ENCODE measurements at regions not wholly inside any gene's neighbourhood (a gene's known extent, or its start where the extent isn't known, plus 50 kb on each side); places are given as distances from the start of the nearest gene placed in this dataset.

DNA sequence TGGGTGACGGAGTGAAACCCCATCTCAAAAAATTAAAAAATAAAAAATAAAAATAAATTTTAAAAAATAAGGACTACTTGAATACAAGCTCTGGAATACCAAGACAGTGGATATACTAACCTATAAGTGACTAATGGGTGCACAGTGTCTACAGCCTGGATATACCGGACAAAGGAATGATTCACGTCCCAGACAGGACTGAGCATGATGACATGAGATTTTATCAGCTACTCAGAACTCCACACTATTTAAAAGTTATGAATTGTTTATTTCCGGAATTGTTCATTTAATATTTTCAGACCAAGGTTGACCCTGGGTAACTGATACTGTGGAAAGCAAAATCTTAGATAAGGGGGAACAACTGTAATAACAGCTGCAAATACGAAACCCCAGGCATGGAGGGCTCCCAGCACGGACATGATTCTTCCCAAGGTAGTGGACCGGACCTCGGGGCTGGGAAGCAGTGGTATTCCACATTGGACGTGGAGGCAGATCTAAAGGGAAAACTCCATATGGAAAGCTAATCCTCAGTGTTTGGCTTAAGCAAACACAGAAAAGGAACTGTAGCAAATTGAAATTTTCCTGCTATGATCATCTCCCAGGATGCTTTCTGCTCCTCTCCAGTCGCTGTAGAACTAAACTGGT is 102.6 kb upstream of the TSHZ3 start:
- Histone ChIP-seq H3K4me2 (ENCODE audit: low read length) (no peak overlapping the region), H3K4me3 (ENCODE audit: low read length) (no peak overlapping the region), H3K79me2 (ENCODE audit: low read length) (no peaks in the 10 kb centered on the region), H3K27ac (ENCODE audit: low read length) (no peak overlapping the region), H3K36me3 (replicated peaks; ENCODE audit: low read depth, low read length) (no peaks in the 10 kb centered on the region), H3K27me3 (ENCODE audit: low read depth, low read length) (no peaks in the 10 kb centered on the region), H3K9ac (ENCODE audit: low read length) (no peak overlapping the region), H4K20me1 (ENCODE audit: insufficient read depth, low read length) (no peaks in the 10 kb centered on the region), H3K9me3 (ENCODE audit: insufficient read depth, low read length) (no peaks in the 10 kb centered on the region; the same call in 1 of the 2 replicates), H2AFZ (ENCODE audit: low read depth, low read length) (no peak overlapping the region), H3K4me1 (ENCODE audit: low read length) (no peaks in the 10 kb centered on the region)
- TF ChIP-seq, protein P1, sequence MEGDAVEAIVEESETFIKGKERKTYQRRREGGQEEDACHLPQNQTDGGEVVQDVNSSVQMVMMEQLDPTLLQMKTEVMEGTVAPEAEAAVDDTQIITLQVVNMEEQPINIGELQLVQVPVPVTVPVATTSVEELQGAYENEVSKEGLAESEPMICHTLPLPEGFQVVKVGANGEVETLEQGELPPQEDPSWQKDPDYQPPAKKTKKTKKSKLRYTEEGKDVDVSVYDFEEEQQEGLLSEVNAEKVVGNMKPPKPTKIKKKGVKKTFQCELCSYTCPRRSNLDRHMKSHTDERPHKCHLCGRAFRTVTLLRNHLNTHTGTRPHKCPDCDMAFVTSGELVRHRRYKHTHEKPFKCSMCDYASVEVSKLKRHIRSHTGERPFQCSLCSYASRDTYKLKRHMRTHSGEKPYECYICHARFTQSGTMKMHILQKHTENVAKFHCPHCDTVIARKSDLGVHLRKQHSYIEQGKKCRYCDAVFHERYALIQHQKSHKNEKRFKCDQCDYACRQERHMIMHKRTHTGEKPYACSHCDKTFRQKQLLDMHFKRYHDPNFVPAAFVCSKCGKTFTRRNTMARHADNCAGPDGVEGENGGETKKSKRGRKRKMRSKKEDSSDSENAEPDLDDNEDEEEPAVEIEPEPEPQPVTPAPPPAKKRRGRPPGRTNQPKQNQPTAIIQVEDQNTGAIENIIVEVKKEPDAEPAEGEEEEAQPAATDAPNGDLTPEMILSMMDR (IDR thresholded peaks at IDR 0.05; ENCODE audit: low read depth, low read length): no peak

DNA sequence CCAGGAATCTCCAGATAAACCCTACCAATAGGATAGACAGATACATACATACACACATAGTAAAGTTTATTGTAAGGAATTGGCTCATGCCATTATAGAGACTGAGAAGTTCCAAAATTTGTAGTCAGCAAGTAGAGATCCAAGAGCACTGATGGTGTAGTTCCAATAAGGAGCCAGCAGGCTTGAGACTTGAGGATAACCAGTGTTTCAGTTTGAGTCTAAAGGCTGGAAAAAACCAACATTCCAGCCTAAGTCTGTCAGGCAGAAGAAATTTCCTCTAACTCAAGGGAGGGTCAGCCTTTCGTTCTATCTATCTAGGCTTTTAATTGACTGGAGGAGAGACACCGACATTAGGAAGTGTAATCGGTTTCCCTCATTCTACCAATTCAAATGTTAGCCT is 110.2 kb upstream of the TSHZ3 start:
- Histone ChIP-seq H3K27me3 (ENCODE audit: low read depth, low read length) (no peaks in the 10 kb centered on the region), H2AFZ (ENCODE audit: low read depth, low read length) (no peak overlapping the region), H4K20me1 (ENCODE audit: insufficient read depth, low read length) (no peaks in the 10 kb centered on the region), H3K4me3 (ENCODE audit: low read length) (no peak overlapping the region), H3K9me3 (ENCODE audit: insufficient read depth, low read length) (0 out of 2 replicates have a peak, but pooled peaks cover 3% of the 10 kb centered on the region), H3K4me2 (ENCODE audit: low read length) (no peak overlapping the region), H3K4me1 (ENCODE audit: low read length) (no peaks in the 10 kb centered on the region), H3K9ac (ENCODE audit: low read length) (no peak overlapping the region), H3K36me3 (replicated peaks; ENCODE audit: low read depth, low read length) (no peaks in the 10 kb centered on the region), H3K27ac (ENCODE audit: low read length) (no peak overlapping the region), H3K79me2 (ENCODE audit: low read length) (no peaks in the 10 kb centered on the region)
- TF ChIP-seq, protein P1 (IDR thresholded peaks at IDR 0.05; ENCODE audit: low read depth, low read length): no peak
- no peak for TF ChIP-seq EZH2phosphoT487 (IDR thresholded peaks at IDR 0.05; ENCODE audit: low read depth)

DNA sequence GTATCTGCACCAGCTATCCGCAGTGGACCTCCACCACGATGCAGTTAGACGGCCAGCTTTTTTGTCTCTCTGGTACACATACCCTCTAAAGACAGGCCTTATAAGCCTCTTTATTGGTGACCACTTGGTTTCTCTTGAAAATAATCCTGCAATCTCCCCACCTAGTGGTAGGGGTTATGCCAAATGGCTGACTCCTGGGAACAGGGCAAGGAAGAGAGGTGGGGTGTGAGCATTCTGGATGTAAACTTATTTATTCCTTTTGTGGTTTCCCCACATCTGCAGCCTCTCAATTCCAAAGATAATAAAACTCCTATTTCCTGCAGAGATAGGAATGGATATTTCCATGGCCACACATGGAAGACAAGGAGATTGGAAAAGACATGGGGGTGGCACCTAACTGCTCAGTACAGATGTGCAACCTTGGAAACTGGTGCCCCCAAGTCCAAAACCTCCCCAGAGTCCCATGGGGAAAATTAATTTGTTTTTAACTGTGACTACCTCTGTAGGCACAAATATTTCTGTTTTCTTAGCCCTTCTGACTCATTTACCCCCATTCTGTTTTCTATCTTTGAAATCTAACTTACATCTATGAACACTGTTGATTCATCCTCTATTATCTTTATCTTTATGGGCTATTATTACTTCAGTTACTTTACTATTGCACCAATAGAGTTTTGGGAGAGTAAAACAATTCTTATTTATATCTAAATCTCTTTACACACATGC is 112.7 kb upstream of the TSHZ3 start:
- H3K4me3 ChIP-seq (ENCODE audit: low read length): no peak overlapping the region
- 0 out of 2 replicates have a peak, but pooled peaks cover 3% of the 10 kb centered on the region for H3K9me3 ChIP-seq (ENCODE audit: insufficient read depth, low read length)
- H4K20me1 ChIP-seq (ENCODE audit: insufficient read depth, low read length): no peaks in the 10 kb centered on the region
- no peak overlapping the region for H2AFZ ChIP-seq (ENCODE audit: low read depth, low read length)
- H3K9ac ChIP-seq (ENCODE audit: low read length): no peak overlapping the region
- no peak for TF ChIP-seq EZH2phosphoT487 (IDR thresholded peaks at IDR 0.05; ENCODE audit: low read depth)
- TF ChIP-seq, protein P1 (IDR thresholded peaks at IDR 0.05; ENCODE audit: low read depth, low read length): no peak
- H3K36me3 ChIP-seq (replicated peaks; ENCODE audit: low read depth, low read length): no peaks in the 10 kb centered on the region
- H3K4me2 ChIP-seq (ENCODE audit: low read length): no peak overlapping the region
- no peak overlapping the region for H3K27ac ChIP-seq (ENCODE audit: low read length)
- no peaks in the 10 kb centered on the region for H3K79me2 ChIP-seq (ENCODE audit: low read length)
- no peaks in the 10 kb centered on the region for H3K27me3 ChIP-seq (ENCODE audit: low read depth, low read length)
- no peaks in the 10 kb centered on the region for H3K4me1 ChIP-seq (ENCODE audit: low read length)

DNA sequence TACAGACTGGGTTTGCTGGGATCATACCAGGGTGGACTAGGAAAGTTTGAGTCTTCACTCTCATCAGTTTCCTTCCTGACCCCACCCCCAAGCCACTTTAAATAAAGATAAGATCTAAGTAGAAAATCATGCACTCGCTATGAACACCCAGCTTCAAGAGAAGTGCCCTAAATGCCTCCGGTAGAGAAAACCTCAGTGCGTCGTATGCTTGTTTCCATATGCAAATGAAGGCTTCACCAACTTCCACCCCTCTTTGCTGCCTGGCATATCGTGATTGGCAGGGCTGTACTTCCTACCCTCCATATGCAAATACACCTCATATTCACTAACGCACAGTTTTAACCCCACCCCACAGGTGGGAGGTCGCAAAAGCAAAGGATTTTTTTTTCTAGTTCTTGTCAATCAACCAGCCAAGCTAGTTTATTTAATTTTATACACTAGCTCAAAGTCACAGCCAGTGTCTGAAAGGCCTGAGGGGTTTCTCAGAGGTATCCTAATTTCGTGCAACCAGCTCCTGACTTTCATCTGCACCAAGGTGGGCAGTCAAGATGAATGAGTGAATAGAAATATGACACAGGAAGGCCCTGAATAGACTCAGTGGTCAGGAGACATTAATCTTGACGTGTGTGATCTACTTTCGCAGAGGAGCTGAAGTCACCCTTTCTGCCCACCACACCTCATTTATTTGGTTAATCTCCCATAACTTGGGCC is 121.1 kb upstream of the TSHZ3 start:
- Histone ChIP-seq H3K4me1 (ENCODE audit: low read length) (no peaks in the 10 kb centered on the region), H3K4me2 (ENCODE audit: low read length) (no peak overlapping the region), H3K9me3 (ENCODE audit: insufficient read depth, low read length) (no peaks in the 10 kb centered on the region), H4K20me1 (ENCODE audit: insufficient read depth, low read length) (no peaks in the 10 kb centered on the region), H3K27ac (ENCODE audit: low read length) (no peak overlapping the region), H3K79me2 (ENCODE audit: low read length) (no peaks in the 10 kb centered on the region), H3K4me3 (ENCODE audit: low read length) (no peak overlapping the region), H3K9ac (ENCODE audit: low read length) (no peak overlapping the region), H2AFZ (ENCODE audit: low read depth, low read length) (no peak overlapping the region), H3K36me3 (replicated peaks; ENCODE audit: low read depth, low read length) (no peaks in the 10 kb centered on the region), H3K27me3 (ENCODE audit: low read depth, low read length) (no peaks in the 10 kb centered on the region)
- TF ChIP-seq EZH2phosphoT487 (IDR thresholded peaks at IDR 0.05; ENCODE audit: low read depth): no peak
- TF ChIP-seq, protein P1 (IDR thresholded peaks at IDR 0.05; ENCODE audit: low read depth, low read length): no peak

Data from OCI-LY3 (cell line).